Activated naive CD4-positive, alpha-beta T cell (primary cell): ENCODE measurements at regions not wholly inside any gene's neighbourhood (a gene's known extent, or its start where the extent isn't known, plus 50 kb on each side); places are given as distances from the start of the nearest gene placed in this dataset.

Experiments used
- DNase-seq, 4 experiments: peaks; one replicate each; lab custom pipeline; 2025; lab: John Stamatoyannopoulos, UW

DNA sequence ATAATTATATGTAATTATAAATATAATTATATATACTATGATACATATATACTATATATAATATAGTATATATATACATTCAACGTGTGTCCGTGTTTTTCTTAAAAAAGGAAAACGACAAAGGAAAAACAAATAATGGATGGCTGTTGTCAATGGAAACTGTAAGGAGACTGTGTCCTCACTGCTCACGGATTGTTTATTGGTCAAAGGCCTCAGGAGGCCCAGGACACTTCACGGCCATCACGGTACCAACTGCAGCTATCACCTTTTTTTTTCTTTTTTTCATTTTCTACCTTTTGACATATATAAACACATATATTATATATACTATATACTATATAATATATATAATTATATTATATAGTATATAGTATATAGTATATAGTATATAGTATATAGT lies 113.4 kb downstream of the SPTSSA start:
- DNase-seq: no peak

DNA sequence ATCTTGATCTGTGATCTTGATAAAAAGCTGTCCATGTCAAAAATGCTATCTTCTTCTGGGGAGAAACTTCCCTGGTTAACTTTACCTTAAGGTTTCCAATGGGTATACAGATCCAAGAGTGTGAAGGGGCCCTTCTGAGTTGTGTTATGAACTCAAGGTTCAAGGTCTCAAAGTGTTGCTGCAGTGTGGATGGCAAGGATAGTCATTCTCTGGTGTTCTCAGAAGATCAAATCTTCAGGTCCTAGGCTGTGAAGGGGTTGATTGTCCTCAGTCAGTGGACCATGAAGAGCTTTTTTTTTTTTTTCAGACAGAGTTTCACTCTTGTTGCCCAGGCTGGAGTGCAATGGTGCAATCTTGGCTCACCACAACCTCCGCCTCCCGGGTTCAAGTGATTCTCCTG lies 114.4 kb downstream of the SPTSSA start:
- DNase-seq: no peak

DNA sequence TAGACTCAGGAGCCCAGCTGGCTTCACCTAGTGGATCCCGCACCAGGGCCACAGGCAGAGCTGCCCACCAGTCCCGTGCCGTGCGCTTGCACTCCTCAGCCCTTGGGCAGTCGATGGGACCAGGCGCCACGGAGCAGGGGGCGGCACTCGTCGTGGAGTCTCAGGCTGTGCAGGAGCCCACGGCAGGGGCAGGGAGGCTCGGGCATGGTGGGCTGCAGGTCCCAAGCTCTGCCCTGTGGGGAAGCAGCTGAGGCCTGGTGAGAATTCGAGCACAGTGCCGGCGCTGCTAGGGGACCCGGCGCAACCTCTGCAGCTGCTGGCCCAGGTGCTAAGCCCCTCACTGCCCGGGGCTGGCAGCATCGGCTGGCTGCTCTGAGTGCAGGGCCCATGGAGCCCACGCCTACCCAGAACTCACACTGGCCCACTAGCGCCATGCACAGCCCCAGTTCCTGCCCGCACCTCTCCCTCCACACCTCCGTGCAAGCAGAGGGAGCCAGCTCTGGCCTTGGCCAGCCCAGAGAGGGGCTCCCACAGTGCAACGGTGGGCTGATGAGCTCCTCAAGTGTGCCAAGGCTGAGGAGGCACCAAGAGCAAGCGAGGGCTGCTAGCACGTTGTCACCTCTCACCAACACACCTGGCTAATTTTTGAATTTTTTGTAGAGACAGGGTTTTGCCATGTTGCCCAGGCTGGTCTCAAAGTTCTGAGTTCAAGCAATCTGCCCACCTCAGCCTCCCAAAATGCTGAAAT lies 116.1 kb downstream of the SPTSSA start:
- no peak for DNase-seq

DNA sequence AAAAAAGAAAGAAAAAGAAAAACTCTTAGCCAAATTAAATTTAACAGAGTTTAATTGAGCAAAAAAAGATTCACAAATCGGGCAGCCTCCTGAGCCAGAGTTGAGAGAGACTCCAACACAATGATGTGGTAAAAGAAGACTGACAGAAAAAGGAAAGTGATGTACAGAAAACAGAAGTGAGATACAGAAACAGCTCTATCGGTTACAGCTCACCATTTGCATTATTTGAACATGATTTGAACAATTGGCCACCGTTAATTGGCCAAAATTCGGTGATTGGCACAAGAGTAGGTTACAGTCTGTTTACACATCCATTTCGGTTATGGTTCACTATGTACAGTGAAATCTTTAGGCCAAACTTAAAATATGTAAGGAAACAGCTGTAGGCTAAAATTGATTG lies 117.7 kb downstream of the SPTSSA start:
- DNase-seq: no peak

DNA sequence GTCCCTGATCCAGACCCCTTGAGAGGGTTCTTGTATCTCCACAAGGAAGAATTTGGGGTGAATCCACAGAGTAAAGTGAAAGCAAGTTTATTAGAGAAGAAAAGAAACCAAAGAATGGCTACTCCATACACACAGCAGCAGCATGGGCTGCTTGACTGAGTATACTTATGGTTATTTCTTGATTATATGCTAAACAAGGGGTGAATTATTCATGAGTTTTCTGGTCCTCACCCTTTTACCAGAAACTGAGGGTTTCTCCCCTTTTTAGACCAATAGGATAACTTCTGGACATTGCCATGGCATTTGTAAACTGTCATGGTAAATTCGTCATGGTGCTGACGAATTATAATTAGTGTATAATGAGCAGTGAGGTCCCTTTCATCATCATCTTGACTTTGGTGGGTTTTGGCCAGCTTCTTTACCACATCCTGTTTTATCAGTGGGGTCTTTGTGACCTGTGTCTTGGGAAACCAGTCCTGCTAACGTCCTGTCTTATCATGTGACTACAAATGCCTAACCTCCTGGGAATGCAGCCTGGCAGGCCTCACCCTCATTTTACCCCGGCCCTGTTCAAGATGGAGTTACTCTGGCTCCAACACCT lies 121.9 kb downstream of the SPTSSA start:
- no peak for DNase-seq

DNA sequence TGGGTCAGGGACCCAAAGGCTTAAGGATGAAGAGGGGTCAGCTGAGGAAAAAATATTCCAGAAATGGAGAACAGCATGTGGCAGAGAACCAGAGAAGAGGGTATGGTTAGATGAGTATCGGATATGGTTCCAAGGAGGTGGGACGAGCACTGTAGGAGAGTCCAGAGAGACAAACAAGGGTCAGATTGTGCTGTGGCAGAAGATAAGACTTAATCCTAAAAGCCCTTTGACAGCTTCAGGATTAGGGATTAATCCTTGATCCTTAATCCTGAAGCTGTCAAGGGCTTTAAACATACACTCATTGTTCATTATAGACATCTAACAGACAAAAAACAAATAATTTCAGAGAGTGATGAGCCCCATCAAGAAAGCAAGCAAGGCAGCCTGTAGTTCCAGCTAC lies 124.0 kb downstream of the SPTSSA start:
- DNase-seq: no peak

DNA sequence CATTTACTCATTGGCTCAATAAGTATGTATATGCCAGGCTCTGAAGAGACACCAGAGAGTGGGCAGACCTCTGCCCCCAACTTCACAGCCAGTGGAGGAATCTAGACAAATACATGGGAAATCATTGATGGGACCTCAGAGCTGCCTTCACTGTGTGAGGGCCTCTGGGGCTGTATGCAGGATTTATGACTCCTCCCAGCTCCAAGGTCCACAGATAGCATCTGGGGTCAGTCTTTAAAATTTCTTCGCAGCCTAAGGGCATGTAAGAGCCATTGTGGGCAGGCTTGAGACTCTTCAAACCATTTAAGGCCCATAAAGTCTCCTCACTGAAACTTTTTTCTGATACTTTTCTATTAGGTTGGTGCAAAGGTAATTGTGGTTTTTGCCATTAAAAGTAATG lies 125.5 kb downstream of the SPTSSA start:
- no peak for DNase-seq

DNA sequence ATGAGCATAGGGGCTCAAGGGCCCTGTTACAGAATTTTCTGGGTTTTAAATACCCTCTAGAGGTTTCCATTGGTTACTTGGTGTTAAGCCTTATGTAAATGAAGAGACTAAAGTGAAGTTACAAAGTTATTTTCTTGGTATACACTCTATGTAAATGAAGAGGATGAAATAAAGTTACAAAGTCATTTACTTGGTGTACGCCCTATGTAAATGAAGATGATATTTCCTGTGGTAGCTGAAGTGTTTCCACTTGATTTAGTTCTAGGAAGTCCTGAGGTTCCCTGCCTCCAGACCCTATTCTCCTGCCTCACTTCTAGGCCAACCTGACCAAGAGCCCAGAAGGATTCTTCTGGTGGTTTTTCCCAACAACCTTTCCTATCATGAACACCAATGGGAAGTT lies 126.1 kb downstream of the SPTSSA start:
- no peak for DNase-seq

DNA sequence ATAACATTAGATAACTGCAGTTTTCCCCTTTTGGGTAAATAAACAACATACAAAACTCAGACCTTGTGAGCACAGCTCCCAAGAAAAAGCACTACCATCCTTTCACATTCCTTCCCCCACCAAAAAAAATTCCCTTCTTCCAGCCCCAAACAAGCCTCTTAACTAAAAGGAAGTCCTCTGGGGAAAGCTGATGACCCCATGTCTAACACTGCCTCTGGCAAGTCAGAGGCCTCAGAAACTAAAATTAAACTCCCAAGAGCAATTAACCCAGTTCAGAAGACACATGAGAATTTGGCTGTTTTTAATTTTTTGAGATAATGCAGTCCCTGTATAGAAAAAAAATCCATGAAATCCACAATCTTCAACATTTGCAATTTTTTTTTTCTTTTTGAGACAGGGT lies 127.7 kb downstream of the SPTSSA start:
- DNase-seq: no peak

DNA sequence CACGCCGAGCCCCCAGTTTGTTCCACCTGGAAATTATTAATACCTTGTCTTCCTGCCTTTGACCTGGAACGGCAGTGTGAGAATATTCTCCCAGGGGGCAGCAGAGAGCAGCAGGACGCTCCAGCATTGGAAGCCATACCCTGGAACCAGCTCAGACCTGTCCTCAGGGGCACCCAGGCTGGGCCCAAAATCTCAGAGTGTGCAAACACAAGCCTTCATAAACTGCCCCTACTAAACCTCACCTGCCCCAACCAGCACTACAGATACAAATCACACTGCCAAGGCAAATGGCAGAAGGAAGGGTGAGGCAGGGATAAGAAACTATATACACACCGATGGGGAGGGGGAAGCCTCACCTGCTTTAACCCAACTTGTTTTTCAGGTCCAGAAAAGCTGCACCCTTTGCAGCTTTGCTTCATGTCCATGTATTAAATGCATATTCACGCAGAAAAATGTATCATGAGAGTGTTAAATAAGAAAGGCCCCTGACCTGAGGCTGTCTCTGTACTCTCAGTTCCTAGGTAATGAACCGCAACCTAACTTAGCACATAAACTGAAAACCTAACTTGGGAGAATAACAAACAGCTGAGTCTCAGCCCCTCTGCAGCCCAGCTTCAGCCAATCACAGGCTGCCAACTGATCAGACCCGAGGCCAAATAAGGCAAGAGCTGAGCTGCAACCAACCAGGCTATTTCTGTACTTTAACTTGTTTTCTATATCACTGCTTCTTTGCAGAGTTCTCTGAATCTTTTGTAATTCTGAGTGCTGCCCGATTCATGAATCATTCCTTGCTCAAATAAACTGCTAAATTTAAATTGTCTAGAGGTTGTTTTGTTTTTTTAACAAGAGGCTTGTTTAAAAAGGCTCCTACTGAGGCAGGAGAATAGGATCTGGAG lies 130.1 kb downstream of the SPTSSA start:
- DNase-seq: peak in 3 of 4 experiments; percentile 12 to 25 (median 18)

DNA sequence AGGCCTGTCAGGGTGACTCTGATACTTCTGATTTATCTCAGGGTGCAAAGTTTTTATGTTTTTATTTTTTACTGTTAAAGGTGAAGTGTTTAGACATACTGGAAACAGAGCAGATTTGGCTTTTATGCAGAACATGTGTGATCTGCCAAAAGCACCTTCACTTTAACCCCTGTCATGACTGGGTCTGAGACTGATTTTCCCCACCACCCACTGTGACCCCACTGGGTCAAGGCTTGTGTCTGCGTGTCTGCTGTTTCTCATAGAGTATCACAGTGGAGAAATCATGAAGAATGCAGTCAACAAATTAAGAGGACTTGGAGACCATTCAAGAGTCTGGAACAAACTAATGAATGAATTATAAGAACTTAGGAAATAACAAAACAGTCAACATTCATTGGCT lies 131.2 kb downstream of the SPTSSA start:
- DNase-seq: no peak

DNA sequence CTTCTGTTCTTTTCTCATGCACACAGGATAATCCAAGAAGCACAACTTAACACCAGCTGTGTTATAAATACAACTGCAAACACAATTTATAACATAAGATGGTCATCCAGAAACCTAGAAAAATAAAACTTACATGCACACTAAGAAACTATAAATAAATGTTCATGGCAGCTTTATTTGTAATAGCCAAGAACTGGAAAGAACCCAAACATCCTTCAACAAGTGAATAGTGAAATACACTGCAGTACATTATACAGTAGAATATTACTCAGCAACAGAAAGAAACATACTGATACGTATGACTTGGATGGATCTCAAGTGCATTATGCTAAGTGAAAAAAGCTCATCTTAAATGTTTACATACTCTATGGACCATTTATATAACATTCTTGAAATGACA lies 132.7 kb downstream of the SPTSSA start:
- no peak for DNase-seq

DNA sequence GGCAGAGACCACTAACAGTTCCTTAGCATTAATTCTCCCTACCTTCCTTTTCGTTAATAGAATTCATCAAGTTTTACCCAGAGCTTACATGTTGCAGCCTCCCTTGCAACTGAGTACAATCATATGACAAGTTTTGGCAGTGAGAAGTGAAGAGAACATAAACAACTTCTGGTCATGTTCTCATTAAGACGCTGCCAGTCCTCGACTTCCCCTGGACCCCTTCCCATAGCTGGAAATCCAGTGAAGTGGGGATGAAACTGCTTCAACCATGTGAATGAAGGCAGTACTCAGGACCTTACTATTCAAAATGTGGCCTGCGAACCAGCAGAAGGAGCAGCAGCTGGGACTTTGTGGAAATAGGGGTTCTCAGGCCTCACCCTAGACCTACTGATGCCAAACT lies 133.9 kb downstream of the SPTSSA start:
- no peak for DNase-seq

DNA sequence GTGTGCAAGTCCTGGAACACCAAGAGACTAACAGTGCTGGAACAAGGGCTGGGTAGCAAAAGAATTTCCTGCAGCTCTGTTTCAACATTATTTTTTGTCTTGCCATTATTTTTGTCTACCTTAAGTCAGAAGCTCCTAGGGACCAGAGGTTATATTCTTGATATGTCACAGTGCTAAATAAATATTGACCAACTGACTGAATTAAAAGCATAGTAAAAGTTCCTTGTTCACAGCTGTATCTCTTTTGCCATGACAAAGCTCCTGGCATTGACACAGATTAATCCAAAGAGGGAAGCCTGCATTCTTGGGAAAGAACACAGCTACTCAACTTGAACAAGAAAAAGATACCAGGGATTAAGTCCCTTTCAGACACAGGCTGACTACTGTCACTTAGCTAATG lies 136.5 kb downstream of the SPTSSA start:
- DNase-seq: no peak

DNA sequence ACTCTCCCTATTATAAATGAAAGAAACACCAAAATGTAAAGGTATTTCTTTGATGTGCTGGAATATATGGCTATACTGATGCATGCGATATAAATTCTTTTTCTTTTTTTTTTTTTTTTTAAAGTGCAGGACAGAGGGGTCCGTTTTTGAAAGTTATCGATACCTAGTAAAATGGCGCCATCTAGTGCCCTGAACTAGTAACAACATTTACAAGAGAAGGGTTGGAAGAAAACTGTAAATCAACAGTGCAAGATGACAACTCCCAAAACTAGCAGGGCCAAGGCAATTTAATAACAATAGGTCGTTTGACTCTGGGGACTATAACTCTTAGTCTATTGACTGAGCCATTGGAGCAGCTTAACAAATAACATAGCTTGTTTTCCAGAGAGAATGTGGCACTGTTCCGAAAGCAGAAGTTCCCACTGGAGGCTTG lies 137.7 kb downstream of the SPTSSA start:
- DNase-seq: no peak

DNA sequence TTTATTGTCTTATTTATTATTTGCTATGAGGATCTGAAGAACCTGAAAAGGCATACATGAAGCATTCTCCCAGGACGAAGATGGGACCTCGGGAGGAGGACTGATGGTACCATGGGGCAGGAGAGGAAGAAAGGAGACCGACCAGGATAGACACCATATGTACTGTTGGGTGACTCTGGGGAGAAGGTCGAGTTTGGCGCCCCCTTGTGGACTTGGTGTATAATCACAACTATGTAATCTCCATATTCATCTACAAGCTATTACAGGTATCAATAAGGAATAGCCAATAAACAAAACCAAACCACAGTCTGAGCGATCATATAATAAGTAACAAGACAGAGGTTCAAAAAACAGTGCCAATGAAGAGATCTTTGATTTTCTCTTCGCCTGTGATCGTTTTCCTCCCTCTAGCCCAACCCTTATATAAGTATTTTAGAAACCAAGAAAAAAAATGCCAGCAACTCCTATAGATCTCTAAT lies 139.1 kb downstream of the SPTSSA start:
- peak; percentile 8 to 51 (median 42) for DNase-seq

DNA sequence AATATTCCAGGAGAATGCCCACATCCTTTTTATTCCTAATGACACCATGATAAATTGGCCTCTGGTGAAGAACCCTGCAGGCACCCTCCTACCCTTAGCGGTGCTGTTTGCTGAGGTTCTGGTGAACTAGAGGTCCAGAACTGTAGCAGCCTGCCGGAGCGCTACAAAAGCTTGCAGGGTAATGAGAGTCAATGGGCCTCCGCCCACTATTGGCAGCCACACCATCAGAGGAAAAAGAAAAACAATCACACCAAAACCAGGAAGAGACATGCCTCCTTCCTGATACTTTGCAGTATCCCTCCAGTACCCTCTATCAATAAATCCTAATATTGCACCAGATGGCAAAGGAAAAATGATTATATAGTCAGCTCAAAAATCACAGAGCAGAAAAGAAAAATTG lies 142.9 kb downstream of the SPTSSA start:
- no peak for DNase-seq

DNA sequence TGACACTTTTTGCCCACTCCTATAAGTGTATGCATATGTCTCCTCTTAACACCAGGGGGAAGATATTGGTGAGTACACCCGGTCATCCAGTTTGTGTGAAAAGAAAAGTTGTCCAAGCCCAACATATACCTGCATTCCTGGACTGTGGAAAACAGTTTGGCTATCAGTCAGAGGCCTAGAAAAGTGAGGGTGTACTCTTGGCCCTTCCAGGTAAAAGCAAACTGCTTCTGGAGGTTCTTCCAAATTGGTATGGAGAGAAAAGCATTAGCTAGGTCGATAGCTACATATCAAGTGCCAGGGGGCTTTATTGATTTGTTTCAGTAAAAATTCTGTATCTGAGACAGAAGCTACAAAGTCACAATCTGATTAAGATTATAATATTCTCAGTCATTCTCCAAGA lies 144.0 kb downstream of the SPTSSA start:
- no peak for DNase-seq

DNA sequence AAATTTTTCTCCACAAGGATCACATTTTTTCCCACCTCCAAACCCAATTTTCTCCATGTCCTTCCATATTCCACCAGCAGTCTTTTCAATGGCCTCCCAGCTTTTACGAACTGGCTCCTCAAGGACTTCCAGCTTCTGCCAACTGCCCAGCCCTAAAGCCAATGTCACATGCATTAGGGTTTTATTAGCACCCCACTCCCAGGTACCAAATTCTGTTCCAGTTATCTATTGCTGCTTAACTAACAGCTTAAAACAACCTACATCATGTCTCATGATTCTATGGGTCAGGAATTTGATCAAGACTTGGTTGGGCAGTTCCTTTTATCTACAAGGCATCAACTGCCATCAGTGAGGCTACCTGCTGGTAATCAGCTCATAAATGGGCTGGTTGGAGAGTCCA lies 151.3 kb downstream of the SPTSSA start:
- no peak for DNase-seq

DNA sequence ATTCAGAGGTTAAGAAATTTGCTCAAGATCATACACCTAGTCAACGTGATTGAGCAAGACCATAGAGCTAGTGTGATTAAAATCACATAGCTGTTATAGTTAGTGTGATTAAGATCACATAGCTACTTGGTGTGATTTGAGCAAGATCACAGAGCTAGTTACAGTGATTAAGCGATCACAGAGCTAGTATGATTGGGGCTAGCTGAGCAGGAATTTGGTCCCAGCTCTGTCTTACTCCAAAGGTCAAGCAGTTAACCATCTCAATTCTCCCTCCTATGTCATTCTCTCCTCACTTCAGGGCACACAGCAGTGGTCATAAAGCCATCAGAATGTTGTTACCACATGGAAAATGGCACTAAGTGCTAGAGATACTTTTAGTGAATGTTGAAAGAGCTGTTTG lies 158.2 kb downstream of the SPTSSA start:
- DNase-seq: no peak

DNA sequence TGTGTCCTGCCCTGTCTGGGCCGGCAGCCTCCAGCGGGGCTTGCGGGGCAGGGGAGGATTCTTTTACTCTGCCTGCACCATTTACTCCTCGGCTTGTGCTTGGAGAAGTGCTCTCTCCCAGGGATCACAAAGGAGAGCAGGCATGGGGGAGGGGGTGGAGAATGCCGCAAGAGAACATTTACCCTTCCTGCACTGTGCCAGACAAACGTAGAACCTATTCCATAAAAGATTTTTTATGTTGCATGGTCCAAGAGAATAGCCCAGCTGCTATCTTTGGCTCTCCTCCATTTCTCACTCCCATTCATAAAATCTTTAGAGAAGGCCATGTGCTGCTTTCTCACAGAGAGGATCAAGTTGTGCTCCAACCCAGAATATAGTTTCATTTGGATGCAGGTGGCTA lies 159.4 kb downstream of the SPTSSA start:
- DNase-seq: no peak

DNA sequence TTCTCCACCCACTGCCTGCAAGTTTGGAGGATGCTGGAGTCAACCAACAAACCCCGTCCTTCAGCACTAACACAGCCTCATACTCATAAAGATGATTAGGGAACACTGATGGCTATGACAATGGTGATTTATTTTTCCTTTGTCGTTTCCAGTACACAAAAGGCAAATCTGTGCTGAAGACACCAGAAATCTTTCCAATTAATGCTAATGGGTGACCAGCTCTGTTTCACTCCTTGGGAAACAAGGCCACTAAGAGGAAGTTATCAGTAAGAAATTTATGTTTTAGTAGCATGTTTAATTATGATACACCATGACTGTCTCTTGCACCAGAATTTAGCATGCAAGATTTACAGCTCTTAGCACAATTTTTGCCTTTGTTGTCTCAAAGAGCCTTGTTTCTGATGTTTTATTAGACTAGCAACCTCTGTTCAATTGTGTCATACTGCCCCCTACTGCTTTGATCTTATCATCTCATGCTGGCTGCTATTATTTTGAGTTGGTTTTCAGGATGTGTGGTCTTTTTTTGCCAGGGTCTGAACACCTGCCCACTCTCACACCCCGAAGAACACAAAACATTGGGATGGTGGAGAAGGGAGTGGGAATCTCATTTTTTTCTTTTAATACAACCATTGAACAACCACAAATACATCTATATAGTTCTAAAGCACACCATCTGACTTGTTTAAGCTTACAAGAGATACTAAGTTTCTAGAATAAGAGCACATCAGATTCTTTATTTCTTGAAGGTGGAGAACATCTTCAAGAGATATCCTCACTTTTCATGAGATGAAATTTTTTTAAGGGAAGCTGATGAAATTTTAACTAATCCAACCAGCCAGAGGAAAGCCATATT lies 160.9 kb downstream of the SPTSSA start:
- DNase-seq: no peak
